T1000 (cell line): ENCODE measurements at regions not wholly inside any gene's neighbourhood (a gene's known extent, or its start where the extent isn't known, plus 50 kb on each side); places are given as distances from the start of the nearest gene placed in this dataset.

ENCODE experiments used
- DNase-seq: peaks from one replicate; lab custom pipeline; 2025; ENCODE audit warnings: mixed read lengths; lab: John Stamatoyannopoulos, UW

DNA sequence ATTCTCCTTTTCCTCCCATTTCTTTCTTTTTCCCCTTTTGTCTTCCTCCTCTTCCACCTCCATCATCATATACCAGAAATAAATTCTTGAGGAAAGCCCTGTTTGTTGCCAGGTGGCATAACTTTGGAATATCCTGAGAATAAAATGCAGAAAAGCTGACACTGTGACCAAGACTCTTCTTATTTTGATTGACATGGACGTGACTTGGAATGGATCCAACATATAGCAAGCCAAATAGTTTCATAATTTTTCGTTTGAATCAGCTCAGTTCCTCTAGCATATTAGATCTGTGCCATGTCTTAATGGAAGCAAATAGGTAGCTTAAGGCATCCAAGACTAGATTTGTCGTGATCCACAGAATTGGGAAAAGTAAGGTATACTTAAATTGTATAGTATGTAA, 354.7 kb upstream of the FIGN start:
- no peak for DNase-seq

DNA sequence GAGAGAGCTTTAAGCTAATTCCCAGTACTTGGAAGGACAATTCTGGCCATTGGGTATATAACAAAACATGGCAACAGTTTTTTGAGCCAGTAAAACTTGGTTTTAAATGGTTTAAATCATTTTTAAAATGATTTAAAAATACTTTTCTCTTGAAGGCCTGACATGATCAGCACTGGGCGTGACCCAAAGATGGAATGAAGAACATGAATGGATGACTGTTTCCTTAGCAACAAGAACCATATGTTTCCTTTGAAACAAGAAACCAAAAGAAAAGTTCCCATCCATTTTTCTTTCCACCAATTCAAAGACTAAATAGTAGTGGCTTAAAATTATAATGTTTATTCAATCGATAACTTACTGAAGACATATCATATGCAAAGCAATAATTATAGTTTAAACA, 348.3 kb upstream of the FIGN start:
- DNase-seq, result no peak

- no peak for DNase-seq
Measured at GRCh38 chr2:164080486-164080885, 344.7 kb upstream of the FIGN start.

GRCh38 chr2:164079258-164079657, 343.4 kb upstream of the FIGN start:
- DNase-seq, result no peak

GRCh38 chr2:164078421-164078820, 342.6 kb upstream of the FIGN start:
- DNase-seq, result no peak

DNA sequence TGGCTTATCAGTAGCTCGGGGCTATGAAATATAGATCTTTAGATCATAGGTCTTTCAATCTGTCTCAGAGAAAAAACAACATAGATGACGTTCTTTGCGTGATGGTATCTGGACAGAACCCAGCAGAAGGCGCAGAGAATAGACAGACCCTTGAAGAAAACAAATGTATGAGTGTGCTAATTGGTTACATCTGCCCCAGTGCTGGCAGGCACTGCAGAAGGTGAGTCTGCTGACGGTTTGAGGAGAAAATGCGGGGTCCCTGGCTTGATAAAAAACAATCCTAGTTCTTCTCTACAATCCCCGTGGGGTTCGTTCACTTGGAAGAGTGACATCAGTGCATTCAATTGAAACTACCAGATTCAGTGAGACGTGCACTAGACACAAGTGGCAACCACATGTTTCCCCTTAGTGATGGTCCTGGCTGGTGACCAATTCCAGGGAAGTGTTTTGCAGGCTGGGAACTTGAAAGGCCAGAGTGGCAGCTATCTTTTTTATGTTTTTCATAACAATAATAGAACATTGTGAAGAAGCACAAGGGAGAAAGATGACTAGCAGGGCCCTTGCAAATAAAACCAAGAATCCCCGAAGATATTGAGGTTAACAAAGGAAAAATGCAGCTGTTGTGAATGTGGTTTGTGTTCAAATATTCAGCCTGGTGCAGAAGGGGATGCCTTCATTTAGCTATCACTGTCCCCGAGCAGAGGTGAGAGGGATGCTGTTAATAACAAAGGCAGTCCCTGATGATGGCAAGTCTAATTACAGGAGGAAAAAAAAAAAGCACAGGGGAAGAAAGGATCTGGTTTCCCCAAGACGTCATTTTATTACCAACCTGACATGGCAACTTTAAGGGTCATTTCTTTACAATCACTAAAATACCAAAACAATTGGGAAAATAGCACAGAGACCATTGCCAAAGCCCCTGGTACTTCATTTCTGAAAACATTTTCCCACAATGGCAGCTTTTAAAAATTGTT, 337.6 kb upstream of the FIGN start:
- DNase-seq, result no peak

DNA sequence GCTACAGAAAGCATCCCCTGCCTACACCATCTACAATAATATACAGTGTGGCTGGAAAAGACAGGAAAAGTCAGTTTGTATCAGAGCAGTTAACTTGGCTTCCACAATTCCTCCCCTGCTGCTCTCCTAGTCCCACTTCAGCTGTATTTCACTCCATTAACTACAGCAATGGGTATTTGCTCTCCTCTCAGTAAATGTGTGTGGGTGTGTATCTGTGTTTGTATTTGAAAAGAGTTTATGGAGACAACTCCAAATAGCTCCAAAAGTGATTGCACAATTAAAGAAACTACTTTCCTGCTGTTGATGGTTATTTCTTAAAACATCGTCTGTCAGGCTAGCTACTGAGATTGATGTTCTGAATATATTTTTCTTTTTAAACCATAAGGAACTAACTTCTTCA, 333.7 kb upstream of the FIGN start:
- DNase-seq, result no peak

DNA sequence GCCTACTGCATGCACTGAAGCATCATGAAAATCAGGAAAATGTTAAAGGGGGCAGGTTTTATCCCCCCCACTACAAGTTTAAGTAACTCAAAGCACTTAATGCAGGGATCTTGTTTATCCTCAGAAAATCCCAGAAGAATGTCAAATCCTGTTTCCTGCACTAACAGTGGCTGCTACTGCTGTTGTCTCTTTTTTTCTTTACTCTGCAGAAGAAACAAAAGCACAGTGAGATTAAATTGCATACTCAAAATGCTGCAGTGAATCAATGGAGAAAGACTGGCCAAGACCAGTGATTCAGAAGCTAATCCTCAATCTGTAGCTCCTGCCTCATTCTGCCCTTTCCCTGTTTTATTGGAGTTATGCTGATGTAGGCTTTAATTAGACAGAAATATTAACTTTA, 332.3 kb upstream of the FIGN start:
- DNase-seq, result no peak

DNA sequence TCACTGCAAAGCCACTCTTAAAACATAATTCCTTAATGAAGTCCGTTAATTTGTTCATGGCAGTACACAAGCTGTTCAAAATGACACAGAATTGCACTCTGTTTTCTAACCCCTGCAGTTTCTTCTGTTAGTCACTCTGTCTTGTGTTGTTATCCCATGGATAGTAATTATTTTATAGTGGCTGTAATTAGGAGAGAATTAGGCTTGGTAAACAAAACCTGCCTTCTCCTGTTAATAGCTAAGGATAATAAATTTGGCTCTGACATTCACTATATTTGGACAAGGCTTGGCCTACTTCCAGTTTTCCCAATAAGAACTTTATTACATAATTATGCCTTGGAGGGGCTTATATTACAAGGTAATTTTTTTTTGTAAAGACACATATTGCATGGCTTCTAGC, 330.3 kb upstream of the FIGN start:
- no peak for DNase-seq

DNA sequence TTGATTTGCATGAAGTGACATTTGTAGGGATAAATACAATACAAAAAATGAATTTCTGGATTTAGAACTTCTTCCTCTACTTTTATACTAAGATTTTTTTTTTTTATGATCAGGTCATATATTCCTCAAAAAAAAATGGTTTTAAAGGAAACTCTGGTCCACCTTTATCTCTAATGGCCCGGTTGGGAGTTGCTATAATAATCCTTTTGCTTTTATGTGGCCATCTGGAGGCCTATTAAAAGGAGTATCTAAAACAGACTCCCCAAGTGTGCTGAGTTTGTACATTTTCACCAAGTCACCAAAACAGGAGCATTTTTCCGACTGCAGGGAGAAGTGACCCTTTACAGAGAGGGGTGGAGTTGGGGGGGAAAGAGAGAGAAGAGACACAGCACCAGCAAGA, 329.2 kb upstream of the FIGN start:
- DNase-seq, result no peak

GRCh38 chr2:164061129-164061746, 325.4 kb upstream of the FIGN start:
- no peak for DNase-seq

- DNase-seq, result no peak
Measured at GRCh38 chr2:164060031-164060430, 324.2 kb upstream of the FIGN start.

- DNase-seq, result no peak
Measured at GRCh38 chr2:164055623-164056022, 319.8 kb upstream of the FIGN start.

- no peak for DNase-seq
Measured at GRCh38 chr2:164054651-164055050, 318.8 kb upstream of the FIGN start.

DNA sequence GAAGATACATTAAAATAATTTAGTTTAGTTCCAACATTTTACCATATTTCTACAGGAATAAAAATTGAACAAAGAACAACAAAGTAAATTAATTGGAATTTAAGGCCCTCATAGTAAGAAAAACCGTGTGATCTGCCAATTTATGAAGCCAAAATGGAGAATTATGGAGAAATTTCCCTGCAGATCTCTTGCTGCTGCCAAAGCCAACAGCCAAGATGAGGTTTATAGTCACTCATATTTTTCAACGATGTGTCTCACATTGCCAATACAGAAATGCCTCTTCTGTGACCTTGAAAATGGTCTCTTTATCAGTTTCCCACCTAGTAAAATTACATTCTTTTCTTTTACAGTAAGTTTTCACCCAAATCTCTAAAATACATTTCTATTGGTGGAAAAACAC, 317.2 kb upstream of the FIGN start:
- no peak for DNase-seq

GRCh38 chr2:164052006-164052405, 316.2 kb upstream of the FIGN start:
- no peak for DNase-seq

DNA sequence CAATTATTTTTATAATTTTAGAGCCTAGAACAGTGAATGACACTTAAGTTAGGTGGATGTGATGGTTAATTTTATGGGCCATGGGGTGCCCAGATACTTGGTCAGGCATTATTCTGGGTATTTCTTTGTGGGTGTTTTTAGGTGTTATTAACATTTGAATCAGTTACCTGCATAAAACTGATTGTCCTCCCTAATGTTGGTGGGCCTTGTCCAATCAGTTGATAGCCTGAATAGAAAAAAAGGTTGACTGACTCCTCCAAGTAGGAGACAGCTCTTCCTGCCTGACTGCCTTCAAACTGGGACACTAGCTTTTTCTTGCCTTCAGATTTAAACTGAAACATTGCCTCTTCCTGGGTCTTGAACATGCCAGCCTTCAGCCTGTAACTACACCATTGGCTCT, 312.9 kb upstream of the FIGN start:
- no peak for DNase-seq

- no peak for DNase-seq
Measured at GRCh38 chr2:164046040-164046439, 310.2 kb upstream of the FIGN start.

DNA sequence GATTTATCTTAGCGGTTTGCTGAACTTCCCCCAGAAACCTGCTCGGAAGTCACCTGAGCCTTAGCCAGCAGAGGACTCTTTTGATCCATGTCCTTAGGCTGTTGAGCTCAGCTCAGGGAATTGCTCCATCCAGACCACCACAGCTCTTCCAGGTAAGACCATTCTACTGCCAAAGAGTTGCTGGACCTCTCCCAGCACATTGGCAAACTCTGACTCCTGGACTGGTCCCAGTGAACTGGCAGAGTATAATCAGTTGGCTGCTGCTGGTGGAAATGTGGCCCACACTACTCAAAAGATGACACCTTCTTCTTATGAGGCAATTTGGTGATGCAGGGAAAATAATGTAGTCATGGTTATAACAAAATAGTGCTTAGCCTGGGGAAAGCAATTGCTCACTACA, 308.8 kb upstream of the FIGN start:
- DNase-seq, result no peak

DNA sequence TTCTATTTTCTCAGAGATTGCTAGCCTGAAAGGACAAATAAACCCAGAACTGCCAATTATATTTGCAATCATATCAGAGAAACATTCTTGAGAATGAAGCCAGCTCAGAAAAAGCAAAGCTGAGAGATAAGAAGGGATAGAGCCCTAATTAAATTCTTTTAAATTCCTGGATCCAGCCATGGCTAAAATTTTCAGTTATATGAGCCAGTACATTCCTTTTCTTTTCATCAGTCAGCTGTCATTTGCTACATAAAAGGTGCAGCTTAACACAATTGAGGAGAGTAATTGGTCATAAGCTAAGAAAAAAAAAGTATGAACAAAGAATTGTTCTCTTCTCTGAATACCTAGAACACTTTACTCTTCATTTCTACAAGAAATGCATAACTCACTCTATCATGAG, 303.5 kb upstream of the FIGN start:
- no peak for DNase-seq

GRCh38 chr2:164032995-164033394, 297.2 kb upstream of the FIGN start:
- DNase-seq, result no peak

- no peak for DNase-seq
Measured at GRCh38 chr2:164030623-164031022, 294.8 kb upstream of the FIGN start.

DNA sequence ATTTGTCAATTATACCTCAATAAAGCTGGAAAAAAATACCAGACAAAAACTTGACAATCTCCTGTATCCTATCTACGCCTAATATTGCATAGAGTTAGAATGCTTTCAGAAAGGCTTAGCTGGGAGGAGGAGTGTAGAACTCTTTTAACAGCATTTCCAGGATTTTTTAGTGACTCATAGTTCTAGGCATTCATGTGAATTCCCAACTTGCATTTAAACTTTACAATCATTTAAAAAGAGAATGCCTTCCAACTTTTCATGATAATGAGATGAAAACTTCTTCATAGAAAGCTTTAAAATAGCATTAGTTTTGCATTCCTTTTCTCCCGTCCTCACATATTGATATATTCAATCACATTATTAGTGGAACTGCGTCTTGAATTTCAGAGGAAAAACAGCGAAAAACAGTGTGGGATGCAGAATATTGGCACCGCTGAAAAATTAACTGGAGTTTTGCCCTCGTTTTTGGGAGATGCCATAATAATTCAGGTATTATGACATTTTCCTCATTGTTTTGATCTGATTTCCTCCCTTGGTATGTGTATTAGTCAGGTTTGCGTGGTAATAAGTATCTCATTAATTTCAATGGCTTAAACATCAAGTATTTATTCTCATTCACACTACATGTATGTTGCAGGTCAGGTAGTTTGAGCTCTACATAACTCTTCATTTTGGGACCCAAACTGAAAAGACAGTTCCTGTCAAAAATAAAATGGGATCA, 293.2 kb upstream of the FIGN start:
- DNase-seq, result no peak
